ENCODE measurements at regions not wholly inside any gene's neighbourhood (a gene's known extent, or its start where the extent isn't known, plus 50 kb on each side); places are given as distances from the start of the nearest gene placed in this dataset.

DNA sequence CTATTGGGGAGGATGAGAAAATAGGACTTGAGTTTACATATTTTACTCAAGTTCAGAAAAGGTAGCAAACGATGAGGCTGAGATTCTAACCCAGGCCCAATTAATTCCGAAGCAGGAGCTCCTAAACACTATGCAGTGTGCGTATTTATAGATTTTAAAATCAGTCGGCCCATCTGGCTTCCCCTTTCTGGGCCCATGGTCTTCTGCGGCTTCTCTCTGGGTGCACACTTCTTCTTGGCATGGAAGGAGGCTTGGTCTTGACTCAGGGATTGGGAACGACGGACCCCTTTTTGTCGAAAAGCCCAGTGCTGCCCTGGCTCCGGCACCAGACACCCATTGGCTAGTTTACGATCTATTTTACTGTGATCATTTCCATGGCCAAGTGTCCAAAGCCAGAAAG, 1433.8 kb downstream of the BRD1 start:
- DNase-seq = no peak

DNA sequence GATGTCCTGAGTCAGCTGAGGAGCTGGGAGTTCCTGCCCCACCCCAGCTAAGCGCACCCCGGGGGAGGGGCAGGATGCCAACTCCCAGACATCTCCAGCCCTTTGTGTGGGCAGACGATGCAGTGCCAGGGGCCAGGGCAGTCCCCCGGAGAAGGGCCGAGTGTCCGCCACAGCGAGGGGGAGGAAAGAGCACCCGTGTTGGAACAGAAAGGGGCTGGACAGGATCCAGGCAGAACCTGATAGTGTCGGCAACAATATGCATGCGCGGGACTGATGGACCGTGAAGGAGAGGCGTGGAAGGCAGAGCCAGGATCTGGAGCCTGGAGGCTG, 1434.7 kb downstream of the BRD1 start:
- DNase-seq = no peak

DNA sequence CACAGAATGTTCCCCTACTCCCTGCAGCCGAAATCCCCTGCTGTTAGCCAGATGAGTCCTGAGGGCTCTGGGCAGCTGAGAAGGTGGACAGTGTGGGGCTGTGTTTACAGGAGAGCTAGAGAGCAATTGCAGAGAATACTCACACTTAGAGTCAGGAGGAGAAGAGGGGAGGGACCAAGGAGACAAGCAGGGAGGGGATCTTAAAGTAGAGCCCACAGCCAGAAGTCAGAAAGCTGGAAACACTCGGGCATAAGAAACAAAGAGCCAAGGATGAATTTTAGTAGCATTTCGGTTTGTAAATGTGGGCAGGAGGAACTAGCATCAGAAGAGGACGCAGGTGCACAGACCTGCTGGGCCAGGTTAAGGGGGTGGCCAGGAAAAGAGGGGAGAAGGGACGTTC, 1435.9 kb downstream of the BRD1 start:
- no peak for DNase-seq

DNA sequence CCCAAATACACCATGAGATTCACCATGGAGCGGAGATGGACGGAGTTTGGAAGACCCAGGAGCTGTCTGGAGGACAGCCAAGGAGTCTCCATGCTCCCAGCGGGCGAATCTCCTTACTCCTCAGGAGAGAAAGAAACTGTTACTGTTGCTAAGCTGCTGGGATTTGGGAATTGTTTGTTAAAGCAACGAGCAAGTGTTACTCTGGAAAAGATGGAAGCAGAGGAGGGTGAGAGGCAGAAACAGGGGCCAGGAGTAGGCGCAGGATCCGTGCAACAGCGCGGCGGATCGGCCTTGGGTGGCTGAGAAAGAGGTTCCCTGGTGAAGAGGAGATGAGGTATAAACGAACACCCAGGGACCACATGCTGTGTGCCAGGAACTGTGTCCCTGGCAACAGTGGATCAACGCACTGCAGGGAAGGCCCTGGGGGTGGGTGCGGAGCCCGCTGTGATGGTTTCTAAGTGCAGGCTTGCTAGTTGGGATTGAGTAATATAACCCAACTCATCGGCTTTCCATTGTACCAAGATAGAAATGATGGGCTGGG, 1436.4 kb downstream of the BRD1 start:
- DNase-seq = no peak

DNA sequence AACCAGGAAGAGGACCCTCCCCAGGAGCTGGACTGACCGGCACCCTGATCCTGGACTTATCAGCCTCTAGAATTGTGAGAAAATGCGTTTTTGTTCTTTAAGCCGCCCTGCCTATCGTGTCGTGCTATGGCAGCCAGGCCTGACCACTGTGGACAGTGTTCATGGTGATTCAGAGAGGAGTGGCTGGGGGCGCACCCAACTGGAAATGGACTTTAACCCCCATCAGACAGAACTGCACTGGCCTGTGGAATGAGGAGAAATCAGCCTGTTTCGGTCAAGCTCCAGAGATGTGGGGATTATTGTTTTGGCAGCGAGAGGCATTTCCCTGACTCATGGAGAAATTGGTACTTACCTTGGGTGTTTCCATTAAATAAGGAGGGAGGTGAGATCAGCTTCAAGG, 1437.8 kb downstream of the BRD1 start:
- no peak for DNase-seq

DNA sequence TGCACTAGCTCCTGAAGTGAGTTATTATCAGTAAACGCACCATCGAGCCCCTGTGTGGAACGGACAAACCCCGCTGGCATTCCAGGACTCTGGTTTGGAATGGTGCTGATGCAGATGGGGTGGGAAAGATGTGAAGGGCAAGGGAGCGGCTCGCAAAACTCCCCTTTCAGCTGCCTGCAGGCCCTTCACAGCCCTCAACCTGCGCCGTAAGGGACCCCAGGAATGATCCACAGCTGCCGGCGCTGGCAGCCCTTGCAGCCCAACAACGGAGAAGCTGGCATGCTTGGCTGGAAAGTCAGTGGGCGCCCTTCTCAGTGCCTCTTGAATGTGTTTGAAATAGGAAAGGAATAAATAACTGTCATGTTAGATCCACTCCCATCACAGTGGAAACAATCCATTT, 1445.5 kb downstream of the BRD1 start:
- DNase-seq = no peak

DNA sequence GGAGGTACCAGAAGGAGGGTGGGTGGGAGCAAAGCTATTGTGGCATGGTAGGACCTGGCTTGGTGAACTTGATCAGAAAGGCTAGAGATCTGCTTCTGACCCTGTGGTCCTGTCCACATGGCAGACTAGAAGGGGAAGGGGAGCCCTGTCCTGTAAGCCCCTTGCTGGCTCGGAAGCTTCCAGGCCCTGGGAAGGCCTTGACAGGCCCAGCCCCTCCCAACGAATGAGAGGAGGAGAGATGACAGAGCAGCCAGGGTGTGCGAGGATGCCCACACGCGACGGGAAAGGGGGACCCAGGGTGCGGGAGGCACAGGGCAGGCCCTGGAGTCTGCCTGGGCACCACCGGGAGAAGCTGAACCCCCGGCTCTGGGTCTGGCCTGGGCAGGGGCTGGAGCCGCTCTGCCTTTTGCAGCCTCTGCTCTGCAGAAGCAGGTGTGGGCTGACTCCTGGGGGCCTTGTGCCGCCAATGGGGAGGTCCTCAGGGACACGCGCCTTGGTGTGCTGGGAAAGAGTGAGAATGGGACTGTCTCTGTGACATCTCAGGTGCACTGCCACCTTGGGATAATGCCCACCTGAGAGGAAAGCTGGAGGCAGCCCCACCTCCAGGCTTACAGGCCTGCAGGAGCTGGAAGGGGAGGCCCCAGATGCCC, 1447.5 kb downstream of the BRD1 start:
- no peak for DNase-seq

DNA sequence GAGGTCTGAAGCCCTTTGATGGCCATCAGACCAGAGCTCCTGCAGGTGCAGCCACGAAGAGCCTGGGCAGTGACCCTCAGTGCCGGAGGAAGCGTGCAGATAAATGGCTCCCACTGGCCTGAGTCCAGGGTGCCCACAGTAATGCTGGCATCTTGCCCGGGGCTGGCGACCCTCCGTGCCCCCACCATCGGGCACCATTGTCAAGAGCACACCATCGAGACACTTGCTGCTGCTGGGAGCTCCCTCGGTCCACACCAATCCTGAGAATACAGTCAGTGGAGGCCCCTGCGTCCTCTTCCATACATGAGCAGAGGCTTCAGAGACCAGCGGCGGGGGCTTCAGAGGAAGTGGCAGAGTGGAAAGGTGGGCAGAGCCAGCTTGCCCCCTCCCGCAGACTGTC, 1448.3 kb downstream of the BRD1 start:
- DNase-seq = no peak

DNA sequence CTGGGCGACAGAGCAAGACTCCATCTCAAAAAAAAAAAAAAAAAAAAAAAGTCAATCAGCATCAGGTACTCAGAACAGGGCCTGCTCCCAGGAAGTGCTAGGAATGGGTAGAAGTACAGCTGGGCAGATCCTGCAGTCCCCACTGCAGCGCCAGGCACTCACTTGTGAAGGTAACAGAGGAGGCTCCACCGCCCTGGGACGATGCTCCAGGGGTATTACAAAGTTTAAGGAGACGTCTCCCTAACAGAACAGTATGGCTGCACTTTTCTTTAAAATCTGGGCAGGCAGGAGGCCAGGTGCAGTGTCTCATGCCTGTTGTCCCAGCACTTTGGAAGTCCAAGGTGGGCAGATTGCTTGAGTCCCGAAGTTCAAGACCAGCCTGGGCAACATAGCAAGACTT, 1449.0 kb downstream of the BRD1 start:
- DNase-seq = no peak

DNA sequence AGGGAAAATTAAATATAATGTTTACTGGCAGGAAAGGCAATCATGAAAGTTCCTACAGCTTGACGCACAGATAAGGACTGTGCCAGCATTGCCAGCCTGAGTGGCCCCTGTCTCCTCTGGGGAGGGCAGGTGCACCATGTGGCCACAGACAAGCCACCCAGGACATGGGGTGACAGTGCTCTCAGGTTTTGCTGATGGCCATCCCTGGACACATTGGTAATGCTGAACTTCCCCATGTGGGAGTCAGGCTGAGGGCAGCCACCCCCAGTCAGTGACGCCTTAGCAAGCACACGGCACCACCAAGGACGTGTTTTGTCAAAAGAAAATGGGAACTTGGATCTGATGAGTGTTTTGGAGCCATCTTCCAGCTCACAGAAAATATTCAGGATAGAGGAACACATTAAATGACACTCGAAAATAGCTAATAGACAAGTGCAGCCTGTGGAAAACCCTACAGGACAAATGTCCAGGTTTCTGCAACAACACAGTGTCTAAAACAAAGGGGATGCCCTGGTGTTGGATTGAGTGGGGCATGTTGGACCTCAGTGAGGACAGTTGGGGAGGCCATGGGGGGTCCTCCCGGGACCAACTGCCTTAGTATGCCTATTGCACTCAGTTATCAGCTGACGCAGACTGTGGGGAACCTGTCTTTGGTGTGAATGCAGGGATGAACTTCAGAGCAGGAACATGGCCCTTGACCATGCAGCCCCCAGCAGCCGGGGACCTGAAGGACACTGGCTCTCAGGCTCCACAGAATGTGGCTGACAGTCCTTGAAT, 1450.5 kb downstream of the BRD1 start:
- no peak for DNase-seq

DNA sequence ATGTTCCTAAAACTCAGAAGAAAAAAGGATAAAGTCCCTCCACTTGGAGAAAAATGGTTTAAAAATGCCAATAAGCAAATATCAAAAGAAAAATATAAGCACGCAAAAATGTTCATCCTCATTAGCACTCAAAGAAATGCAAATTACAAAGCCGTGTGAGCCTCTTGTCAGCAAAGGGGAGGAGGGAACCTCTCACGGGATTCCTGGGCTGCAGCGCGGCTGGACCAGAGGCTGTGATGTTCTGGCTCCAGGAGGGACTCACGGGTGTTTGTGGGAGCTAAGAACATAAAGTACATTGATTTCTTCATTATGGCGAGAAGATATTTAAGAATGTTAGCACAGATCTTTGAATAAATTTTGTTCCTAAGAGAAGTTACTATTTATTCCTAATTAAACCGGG, 1451.2 kb downstream of the BRD1 start:
- no peak for DNase-seq

DNA sequence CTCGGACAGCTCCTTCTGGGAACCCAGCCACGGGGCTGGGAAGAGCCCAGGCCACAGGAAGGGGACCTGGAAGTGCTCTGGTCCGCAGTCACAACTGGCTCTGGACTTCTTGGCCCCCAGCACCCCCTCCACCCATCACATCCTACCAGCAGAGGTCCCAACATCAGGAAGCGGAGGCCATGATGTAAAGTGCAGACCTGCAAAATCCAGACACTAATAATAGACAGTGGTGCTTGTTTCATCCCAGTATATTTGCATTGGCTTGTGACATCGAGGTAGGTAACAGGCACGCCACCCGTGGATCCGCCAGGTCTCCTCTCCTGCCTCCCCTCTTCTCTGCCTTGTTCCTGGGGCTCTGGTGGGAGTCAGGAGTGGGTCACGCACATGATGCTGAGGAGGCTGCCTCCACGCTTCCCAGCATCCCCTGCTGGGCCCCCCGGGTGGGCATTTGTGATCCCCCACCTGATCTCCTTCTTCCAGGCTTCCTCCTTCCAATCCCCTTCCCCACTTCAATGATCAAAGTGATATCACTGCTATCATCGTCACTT, 1454.0 kb downstream of the BRD1 start:
- no peak for DNase-seq

DNA sequence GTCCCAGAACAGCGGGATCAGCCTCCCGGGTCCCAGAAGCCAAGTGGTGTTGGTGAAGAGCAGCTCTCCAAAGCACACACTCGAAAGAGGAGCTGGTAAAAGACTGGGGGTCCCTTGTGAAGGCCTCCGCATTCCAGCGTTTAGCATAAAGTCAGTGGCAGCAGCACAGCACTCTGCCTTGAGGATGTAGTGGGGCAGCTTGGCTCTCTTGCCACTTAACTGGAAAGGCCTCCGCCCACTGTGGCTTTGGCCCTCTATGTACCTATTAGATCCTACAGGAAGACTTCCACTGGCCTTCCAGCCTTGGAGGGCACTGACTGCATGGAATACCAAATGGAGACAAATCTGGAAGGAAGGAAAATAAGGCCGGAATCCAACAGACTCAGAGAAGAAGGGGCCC, 1455.3 kb downstream of the BRD1 start:
- DNase-seq = no peak

DNA sequence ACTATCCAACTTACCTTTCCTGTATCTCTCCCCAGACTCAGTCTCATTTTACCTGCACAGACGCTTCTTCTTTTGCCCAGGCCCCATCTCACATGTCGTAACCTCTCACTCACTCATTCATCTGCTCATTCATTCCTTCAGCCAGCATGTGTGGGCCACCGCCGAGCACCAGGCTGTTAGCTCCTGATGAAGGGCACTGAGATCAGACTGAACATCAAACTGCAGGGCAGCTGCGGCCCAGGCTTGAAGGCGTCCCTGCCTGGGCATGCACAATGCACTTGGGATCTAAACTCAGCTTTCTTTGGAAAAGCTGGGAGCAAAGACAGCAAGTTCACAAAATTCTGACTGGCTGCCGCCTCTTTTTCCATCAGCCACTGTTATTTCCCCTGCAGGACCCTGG, 1456.3 kb downstream of the BRD1 start:
- no peak for DNase-seq

DNA sequence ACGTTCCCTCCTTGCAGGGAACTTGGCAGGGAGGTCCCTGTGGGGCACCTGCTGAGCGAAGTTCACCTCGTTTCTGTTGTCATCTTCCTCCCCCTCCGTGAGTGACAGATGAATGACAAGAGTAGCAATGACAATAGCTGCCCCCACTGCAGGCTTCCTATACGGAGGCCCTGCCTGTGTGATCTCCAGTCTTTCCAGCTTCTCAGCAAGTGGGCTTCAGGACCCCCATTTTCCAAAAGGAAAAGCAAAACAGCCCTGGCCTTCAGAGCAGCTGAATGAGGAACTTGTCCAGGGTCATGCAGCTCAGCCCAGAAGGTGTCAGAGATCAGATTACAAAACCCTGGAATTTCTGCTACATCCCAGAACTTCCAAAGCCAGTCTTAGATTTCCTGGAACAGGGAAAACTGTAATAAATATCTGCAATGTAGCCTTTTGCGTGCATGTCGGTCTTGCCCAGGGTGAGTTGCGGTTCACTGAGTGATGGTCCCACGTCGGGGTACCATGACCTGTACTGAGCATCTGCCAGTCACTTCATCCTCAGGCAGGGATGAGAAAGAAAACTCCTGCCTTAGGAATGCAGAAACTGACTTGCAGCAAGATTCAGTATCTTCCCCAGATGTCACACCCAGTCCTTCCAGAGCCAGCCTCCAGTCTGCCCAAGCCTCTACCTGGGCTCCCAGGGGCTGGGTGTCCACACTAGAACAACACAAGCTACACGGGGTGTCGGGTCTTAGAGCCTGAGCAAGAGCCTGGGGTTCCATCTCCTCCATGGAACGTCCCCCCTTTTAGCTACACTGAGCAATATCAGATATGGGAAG, 1457.0 kb downstream of the BRD1 start:
- DNase-seq = no peak

DNA sequence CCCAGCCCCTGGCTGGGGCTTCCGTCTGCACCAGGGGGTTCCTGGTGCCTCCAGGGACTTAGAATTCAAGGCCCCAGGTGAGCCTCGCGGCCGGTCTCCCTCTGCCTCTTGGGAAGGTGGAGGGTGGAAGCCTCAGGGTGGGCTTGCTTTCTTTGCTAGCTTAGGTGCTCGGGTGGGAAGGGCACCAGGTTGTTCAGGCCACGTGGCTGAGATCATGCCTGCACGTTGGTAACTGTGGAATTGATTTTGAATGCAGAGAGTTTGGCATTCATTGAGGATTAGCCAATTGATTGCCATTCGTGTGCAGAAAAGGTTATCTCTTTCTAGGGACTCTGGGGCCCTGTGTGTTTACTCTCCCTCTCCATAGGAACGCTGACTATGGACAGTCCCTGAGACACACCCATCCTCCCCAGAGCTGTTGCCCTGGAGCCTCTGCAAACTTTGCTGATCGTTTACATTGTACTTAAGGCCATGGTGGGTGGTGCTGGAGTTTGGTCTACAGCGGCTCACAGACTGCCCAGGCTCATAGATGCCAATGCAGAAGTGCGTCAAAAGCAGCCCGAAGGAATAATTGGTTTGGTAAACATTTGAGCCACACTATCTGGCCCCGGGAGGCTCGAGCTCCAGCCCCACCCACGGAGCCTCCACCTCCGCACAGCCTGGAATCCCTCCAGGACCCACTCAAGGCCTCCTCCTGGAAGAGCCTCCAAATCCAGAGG, 1457.7 kb downstream of the BRD1 start:
- DNase-seq = no peak

DNA sequence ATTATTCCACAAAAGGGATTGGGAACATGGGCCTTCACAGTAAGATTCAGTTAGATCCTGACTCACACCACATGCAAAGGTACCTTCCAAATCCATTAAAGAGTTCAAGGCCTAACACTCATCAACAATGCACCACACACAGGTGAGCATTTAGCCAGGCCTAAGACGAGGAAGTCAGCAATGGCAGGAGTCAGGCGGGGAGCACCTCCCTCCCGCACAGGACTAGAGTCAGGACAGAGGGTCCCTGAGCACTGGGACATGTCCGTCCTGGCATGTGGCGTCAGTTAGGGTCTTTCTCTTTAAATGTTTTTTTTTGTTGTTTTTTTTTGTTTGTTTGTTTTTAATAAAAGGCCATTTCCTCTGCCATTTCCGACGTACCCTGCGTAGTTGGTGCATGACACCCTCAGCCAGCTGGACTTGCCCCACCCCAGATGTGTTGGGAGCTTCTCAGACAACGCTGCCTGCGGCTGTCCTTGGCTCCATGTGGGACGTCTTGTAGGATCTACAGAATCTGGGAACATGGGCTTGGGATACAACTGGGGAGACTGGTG, 1458.6 kb downstream of the BRD1 start:
- DNase-seq = no peak

DNA sequence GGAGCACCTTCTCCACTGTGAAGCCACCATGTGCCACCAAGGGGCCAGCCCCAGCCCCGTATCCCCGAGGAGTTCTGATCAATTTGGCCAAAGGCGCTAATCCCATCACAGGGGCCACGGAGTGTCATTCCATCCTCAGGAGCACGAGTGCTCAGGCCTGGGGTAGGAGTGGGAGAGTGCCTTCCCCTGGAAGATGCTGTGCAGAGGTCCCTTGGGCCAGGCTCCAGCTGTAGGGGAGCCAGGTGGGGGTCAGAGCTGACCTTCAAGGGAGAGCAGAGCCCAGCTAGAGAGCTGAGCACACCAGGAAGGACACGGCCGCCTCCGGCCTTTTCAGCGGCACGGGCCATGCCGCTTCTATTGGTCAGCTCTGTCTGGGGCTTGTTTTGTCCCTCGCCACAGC, 1459.9 kb downstream of the BRD1 start:
- DNase-seq = no peak

DNA sequence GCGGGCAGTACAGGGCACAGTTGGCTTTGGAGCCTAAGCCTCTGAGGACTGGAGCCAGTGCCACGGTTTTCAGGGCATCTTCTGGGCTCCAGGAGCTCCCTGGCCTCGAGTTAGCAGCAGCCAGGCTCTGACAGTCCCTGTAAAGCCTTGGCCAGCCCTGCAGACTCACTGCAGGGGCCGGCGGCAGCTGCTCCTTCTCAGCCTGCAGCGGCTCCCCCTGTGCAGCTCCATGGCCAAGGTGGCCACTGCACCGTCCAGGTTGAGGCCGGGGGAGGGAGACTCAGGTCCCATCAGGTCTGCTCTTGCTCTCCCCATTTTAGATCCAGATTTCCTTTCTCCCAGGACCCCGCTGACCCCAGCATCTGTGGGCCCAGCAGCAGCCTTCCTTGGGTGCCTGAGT, 1461.1 kb downstream of the BRD1 start:
- DNase-seq = no peak

DNA sequence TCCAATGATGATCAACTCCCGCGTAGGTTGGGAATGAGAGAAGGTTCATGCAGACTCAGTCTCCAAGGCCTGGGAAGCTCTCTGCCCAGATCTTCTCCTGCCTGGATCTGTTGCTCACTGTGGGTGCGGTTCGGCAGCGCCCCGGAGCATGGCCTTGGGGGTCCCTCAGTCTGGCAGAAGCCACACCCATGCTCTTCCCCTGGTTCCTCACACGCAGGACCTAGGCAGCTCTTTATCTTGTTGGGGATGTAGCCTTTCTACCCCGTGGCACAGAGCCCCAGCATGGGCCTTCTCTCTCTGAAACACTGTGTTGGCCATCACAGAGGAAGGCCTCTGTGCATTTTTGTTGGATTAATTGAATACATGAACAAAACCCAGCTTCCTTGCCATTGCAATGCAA, 1461.6 kb downstream of the BRD1 start:
- no peak for DNase-seq

DNA sequence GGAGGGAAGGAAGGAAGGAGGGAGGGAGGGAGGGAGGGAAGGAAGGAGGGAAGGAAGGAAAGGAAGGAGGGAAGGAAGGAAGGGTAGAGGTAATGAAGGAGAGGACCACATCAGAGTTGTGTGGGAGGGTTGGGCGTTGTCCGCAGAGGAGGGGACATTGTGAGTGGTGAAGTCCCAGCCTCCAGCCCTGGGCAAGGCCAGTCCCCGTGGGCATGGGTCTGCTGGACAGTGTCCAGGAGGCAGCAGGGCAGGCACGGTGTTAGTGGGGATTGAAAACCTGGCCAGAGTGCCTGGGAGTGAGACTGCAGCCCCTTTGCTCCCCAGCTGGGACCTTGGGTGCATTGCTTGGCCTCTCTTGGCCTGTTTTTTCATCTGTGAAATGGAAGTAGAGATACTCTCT, 1462.3 kb downstream of the BRD1 start:
- DNase-seq = no peak

DNA sequence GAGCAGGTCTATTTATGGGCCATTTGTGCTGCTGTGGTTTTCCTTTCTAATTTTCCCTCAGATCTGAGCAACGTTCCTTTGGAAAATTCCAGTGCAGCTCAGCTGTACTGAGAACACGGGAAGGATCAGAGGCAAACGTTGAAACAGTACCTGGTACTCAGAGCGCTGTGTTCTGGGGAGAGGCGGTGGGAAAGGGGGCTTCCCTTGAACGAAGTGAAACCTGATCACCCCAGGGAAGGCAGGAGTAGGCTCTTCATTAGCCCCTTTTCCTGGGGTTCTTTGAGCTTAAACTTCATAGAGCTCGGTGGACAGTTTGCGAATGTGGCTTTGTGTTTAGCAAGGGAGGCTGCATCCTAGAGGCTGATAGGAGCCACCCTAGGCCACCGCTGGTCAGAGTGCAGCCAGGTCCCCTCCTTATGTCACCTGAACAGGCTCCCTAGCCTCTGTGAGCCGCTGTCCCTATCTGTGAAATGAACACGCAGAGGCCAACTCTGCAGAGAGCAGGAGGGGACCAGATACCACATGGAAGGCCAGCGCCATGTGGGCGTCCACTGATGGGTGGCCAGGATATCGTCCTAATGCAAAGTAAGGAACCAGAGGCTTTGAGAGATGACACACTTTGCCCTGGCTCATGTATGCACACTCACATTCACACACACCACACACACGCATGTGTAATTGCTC, 1464.8 kb downstream of the BRD1 start:
- DNase-seq = no peak
